K562 (cell line): ENCODE measurements at regions not wholly inside any gene's neighbourhood (a gene's known extent, or its start where the extent isn't known, plus 50 kb on each side); places are given as distances from the start of the nearest gene placed in this dataset.

Experiments used
- ATAC-seq: fragments of 200-7000 bp; cut with Tn5 transposase; 3 replicates; pipeline ENCODE4 v1.9.1; 2020; ENCODE audit warnings: moderate library complexity
- BruUV-seq: library from RNA; stranded (reverse); fragments of 400-500 nt; replicated peaks from 2 replicates; lab custom pipeline; 2021; lab: Mats Ljungman, UMichigan
- CTCF ChIA-PET: fragments of 300-600 bp; formaldehyde crosslinking; extraction: SDS; loops from one replicate; lab custom pipeline; 2021; ENCODE audit warnings: low intra/inter-chr PET ratio; lab: Yijun Ruan, JAX
- POLR2A ChIA-PET: fragments of 300-600, 350-650 bp; sonication (Branson Sonifier 250); formaldehyde crosslinking; extraction: SDS; loops from one replicate; lab custom pipeline; 2021; ENCODE audit warnings: antibody characterized with exemption, inconsistent platforms; lab: Yijun Ruan, JAX
- DNase-seq, 4 experiments: peaks; one replicate each; pipeline versions ENCODE4 v3.0.0 to v3.0.0-alpha.2; 2011 to 2018; ENCODE audit warnings: low spot score in 3 of 4, mixed read lengths in 3 of 4; ENCODE audit errors: extremely low read depth in 1 of 4
- FAIRE-seq: peaks from 2 replicates; lab custom pipeline; 2011; peaks lifted over from hg19 to GRCh38; lab: Jason Lieb, UNC
- H2AFZ ChIP-seq: 2 replicates; pipeline ENCODE4 v1.6.0; 2011; ENCODE audit warnings: low read depth, low read length, control low read depth, inconsistent platforms
- H3K27ac ChIP-seq: fragments of 200-600 bp; 3 replicates; pipeline ENCODE4 v1.8.0; 2011; ENCODE audit warnings: low read depth, mild to moderate bottlenecking, control low read depth, inconsistent platforms, low read length, moderate library complexity, mixed read lengths; ENCODE audit errors: extremely low read depth
- H3K27me3 ChIP-seq, 2 experiments: fragments of 300-600 bp in 1 of 2; 2 replicates in 1 of 2; 3 replicates in 1 of 2; pipeline versions ENCODE4 v1.6.0 to v1.8.0; 2011; ENCODE audit warnings: inconsistent platforms in 2 of 2, low read length in 2 of 2, mild to moderate bottlenecking in 1 of 2, mixed read lengths in 1 of 2, moderate library complexity in 1 of 2; ENCODE audit not compliant: control insufficient read depth in 2 of 2, insufficient read depth in 2 of 2
- H3K36me3 ChIP-seq: fragments of 300-600 bp; 3 replicates; pipeline ENCODE4 v1.8.0; 2011; ENCODE audit warnings: mild to moderate bottlenecking, low read length, inconsistent platforms; ENCODE audit not compliant: control insufficient read depth, insufficient read depth
- H3K4me1 ChIP-seq, 2 experiments: fragments of 200-600 bp in 1 of 2; replicated peaks in 1 of 2; 2 replicates in 1 of 2; 3 replicates in 1 of 2; pipeline versions ENCODE4 v1.5.1 to v1.8.0; 2011; ENCODE audit warnings: inconsistent platforms in 2 of 2, low read length in 2 of 2, mild to moderate bottlenecking in 1 of 2, mixed read lengths in 1 of 2, moderate library complexity in 1 of 2; ENCODE audit not compliant: control insufficient read depth in 2 of 2, insufficient read depth in 2 of 2
- H3K4me2 ChIP-seq: 2 replicates; pipeline ENCODE4 v1.6.1; 2011; ENCODE audit warnings: low read length, control low read depth, inconsistent platforms, mixed read lengths; ENCODE audit not compliant: insufficient read depth
- H3K4me3 ChIP-seq: fragments of 200-600 bp; sonication (generic), shearing (Covaris generic); 2 replicates; pipeline ENCODE4 v1.5.1; 2016; ENCODE audit warnings: control low read depth, inconsistent platforms
- H3K79me2 ChIP-seq: fragments of 200-600 bp; 3 replicates; pipeline ENCODE4 v1.8.0; 2011; ENCODE audit warnings: low read length, inconsistent platforms; ENCODE audit not compliant: control insufficient read depth, insufficient read depth
- H3K9ac ChIP-seq, 2 experiments: 2 replicates each; pipeline versions ENCODE4 v1.6.0 to v1.6.1; 2011; ENCODE audit warnings: low read depth in 2 of 2, low read length in 2 of 2, control low read depth in 1 of 2, inconsistent platforms in 1 of 2, mild to moderate bottlenecking in 1 of 2, mixed read lengths in 1 of 2; ENCODE audit not compliant: insufficient read depth in 1 of 2
- H3K9me1 ChIP-seq: one replicate; pipeline ENCODE4 v1.6.0; 2011; ENCODE audit warnings: inconsistent platforms, mild to moderate bottlenecking, low read length, moderate library complexity; ENCODE audit not compliant: control insufficient read depth, insufficient read depth
- H3K9me3 ChIP-seq: replicated peaks from 2 replicates; pipeline ENCODE4 v1.5.1; 2011; ENCODE audit warnings: low read depth, low read length, inconsistent platforms; ENCODE audit not compliant: control insufficient read depth, insufficient read depth
- H4K20me1 ChIP-seq: replicated peaks from 2 replicates; pipeline ENCODE4 v1.6.1; 2011; ENCODE audit warnings: low read length, inconsistent platforms, mixed read lengths; ENCODE audit not compliant: control insufficient read depth, insufficient read depth
- CCNT2 ChIP-seq: IDR thresholded peaks from 2 replicates; pipeline ENCODE4 v1.6.1; 2011; ENCODE audit warnings: borderline replicate concordance, low read depth, mild to moderate bottlenecking, moderate library complexity, mixed read lengths, low read length; ENCODE audit not compliant: insufficient read length; ENCODE audit errors: extremely low read depth
- ETV1 ChIP-seq: fragments of 450-650 bp; conservative IDR thresholded peaks from 2 replicates; pipeline ENCODE4 v1.6.1; 2016; ENCODE audit warnings: missing genetic modification characterization, control low read depth, low read depth, missing compliant biosample characterization
- FOXA1 ChIP-seq: fragments of 450-650 bp; IDR thresholded peaks from 2 replicates; pipeline ENCODE4 v1.6.1; 2016; ENCODE audit warnings: mild to moderate bottlenecking, borderline replicate concordance
- KAT2B ChIP-seq: IDR thresholded peaks from one replicate; pipeline ENCODE4 v1.6.1; 2012; ENCODE audit warnings: low read depth, mild to moderate bottlenecking, control low read depth, inconsistent platforms, low read length, moderate library complexity
- KDM4B ChIP-seq, 2 experiments: fragments of 450-650 bp in 1 of 2; sonication (generic) in 1 of 2; IDR thresholded peaks; 2 replicates each; pipeline ENCODE4 v1.6.1; 2016 to 2017; ENCODE audit warnings: borderline replicate concordance in 2 of 2, antibody characterized with exemption in 1 of 2, low read depth in 1 of 2, mild to moderate bottlenecking in 1 of 2
- MAFG ChIP-seq: fragments of 450-650 bp; conservative IDR thresholded peaks from 2 replicates; pipeline ENCODE4 v1.6.1; 2016; ENCODE audit warnings: missing genetic modification characterization, missing compliant biosample characterization
- MCM3 ChIP-seq: fragments of 450-650 bp; IDR thresholded peaks from 2 replicates; pipeline ENCODE4 v1.6.1; 2016
- NFIX ChIP-seq: fragments of 250-450 bp; sonication (Bioruptor Pico); IDR thresholded peaks from 2 replicates; pipeline ENCODE4 v1.4.0; 2020; ENCODE audit warnings: low read depth, mild to moderate bottlenecking, moderate library complexity
- NFYB ChIP-seq: IDR thresholded peaks from 2 replicates; pipeline ENCODE4 v1.6.1; 2011; ENCODE audit warnings: mild to moderate bottlenecking, moderate library complexity; ENCODE audit not compliant: insufficient read length; ENCODE audit errors: extremely low read depth
- POLR3G ChIP-seq: IDR thresholded peaks from 2 replicates; pipeline ENCODE4 v1.6.1; 2011; ENCODE audit not compliant: insufficient read length, insufficient replicate concordance; ENCODE audit errors: extremely low read depth
- PTTG1 ChIP-seq: fragments of 450-650 bp; IDR thresholded peaks from 2 replicates; pipeline ENCODE4 v1.6.1; 2016; ENCODE audit warnings: low read depth, mild to moderate bottlenecking, missing genetic modification characterization, missing compliant biosample characterization
- TCF3 ChIP-seq: sonication (generic); formaldehyde crosslinking; IDR thresholded peaks from 2 replicates; pipeline ENCODE4 v1.4.0; 2020; ENCODE audit warnings: mild to moderate bottlenecking, missing genetic modification reagents
- ZFX ChIP-seq: sonication (generic); formaldehyde crosslinking; IDR thresholded peaks from 2 replicates; pipeline ENCODE4 v1.8.0; 2022; ENCODE audit warnings: mild to moderate bottlenecking, missing genetic modification reagents, moderate library complexity
- WGBS: fragments of 100-300 bp; shearing (Covaris generic); methylation state at CpG from one replicate; pipeline ENCODE4 v1.1.6; 2016; ENCODE audit warnings: low coverage, mixed read lengths; ENCODE audit not compliant: insufficient coverage; ENCODE audit errors: missing lambda C conversion rate; 5-methylcytosine and 5-hydroxymethylcytosine counted together
- in situ Hi-C: fragments of 300-500 bp; cut with MboI; formaldehyde crosslinking; loops from 4 replicates; pipeline ENCODE4 v1.15.0; 2018; ENCODE audit warnings: inconsistent platforms, mixed read lengths
- intact Hi-C: fragments of 100-400 bp; cut with micrococcal nuclease; formaldehyde crosslinking; loops from 2 replicates; pipeline ENCODE4 v1.14.2; 2022

DNA sequence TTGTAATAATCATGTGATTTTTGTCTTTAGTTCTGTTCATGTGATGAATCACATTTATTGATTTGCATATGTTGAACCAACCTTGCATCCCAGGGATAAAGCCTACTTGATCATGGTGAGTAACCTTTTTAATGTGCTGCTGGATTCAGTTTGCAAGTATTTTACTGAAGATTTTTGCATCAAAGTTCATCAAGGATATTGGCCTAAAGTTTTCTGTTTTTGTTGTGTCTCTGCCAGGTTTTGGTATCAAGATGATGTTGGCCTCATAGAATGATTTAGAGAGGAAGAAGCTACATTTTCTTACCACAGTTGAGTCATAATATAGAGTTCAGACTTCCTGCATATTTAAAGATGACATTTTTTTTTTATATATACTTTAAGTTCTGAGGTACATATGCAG lies 455.9 kb downstream of the PLPP3 start:
- FAIRE-seq (no peak), ATAC-seq (no peak), DNase-seq (no peak)
- no peaks in the 10 kb centered on the region for H4K20me1 ChIP-seq
- no peaks in the 10 kb centered on the region for H3K4me1 ChIP-seq
- no peaks in the 10 kb centered on the region for H3K27me3 ChIP-seq
- H3K36me3 ChIP-seq: no peaks in the 10 kb centered on the region
- no TSS peak for BruUV-seq
- H2AFZ ChIP-seq: no peak overlapping the region
- H3K79me2 ChIP-seq: no peaks in the 10 kb centered on the region
- TF ChIP-seq ZFX (no peak), NFYB (no peak), POLR3G (no peak)
- ChIA-PET POLR2A (no interaction called here), CTCF (no interaction called here)
- H3K4me2 ChIP-seq: no peak overlapping the region
- intact Hi-C loops (no loop called here), in situ Hi-C loops (no loop called here)
- H3K27ac ChIP-seq: no peak overlapping the region
- H3K9me1 ChIP-seq: no peaks in the 10 kb centered on the region
- H3K4me3 ChIP-seq: no peak overlapping the region
- H3K9me3 ChIP-seq: no peaks in the 10 kb centered on the region; the same call in 1 of the 2 replicates
- H3K9ac ChIP-seq: no peak overlapping the region

DNA sequence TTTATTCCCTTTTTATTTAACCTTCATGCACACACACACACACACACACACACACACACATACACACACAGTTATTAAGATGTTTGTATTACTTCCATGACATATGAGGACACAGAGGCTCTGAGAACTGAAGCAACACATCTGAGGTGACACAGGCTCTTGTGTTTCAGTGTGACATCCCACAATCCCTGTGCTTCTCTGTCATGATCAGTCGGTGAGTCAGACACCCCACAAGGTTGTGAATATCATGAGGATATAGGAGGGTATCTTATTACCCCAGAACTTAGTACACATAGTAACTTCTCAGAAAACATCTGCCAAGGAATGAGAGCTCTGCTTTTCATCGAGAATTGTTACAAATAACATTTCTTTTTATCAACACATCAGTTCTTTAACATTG lies 459.3 kb downstream of the PLPP3 start:
- ATAC-seq: no peak
- Histone ChIP-seq H3K9ac (no peak overlapping the region), H3K9me1 (no peaks in the 10 kb centered on the region), H3K4me3 (no peak overlapping the region), H3K4me2 (no peak overlapping the region), H2AFZ (no peak overlapping the region), H3K36me3 (no peaks in the 10 kb centered on the region), H3K27ac (no peak overlapping the region), H4K20me1 (no peaks in the 10 kb centered on the region), H3K9me3 (no peaks in the 10 kb centered on the region; the same call in 1 of the 2 replicates), H3K79me2 (no peaks in the 10 kb centered on the region), H3K4me1 (no peaks in the 10 kb centered on the region), H3K27me3 (no peaks in the 10 kb centered on the region)
- no peak for FAIRE-seq
- DNase-seq: no peak
- ChIA-PET CTCF (no interaction called here), POLR2A (no interaction called here)
- intact Hi-C loops: no loop called here
- no TSS peak for BruUV-seq
- 0% methylated on average over 2 of the region's 2 CpGs for WGBS
- in situ Hi-C loops: no loop called here
- TF ChIP-seq CCNT2 (no peak), MCM3 (no peak), ETV1 (tag) (no peak), NFIX (CRISPR knock-in tag) (no peak), MAFG (tag) (no peak), TCF3 (no peak), FOXA1 (no peak), KAT2B (no peak), KDM4B (IDR thresholded peaks at IDR 0.05; ENCODE audit: borderline replicate concordance in 2 of 2, low read depth in 1 of 2) (no peak), PTTG1 (tag) (no peak)
